OCI-LY3 (cell line): ENCODE measurements at regions not wholly inside any gene's neighbourhood (a gene's known extent, or its start where the extent isn't known, plus 50 kb on each side); places are given as distances from the start of the nearest gene placed in this dataset.

Experiments
- H2AFZ ChIP-seq: fragments of 200-600, 300-600 bp; shearing (Covaris generic); 2 replicates; pipeline ENCODE4 v1.6.0; 2014; ENCODE audit warnings: antibody characterized with exemption, low read depth, low read length
- H3K27ac ChIP-seq: fragments of 200-600, 300-600 bp; sonication (generic); 2 replicates; pipeline ENCODE4 v1.5.1; 2014; ENCODE audit warnings: mild to moderate bottlenecking, low read length, moderate library complexity, mixed read lengths
- H3K27me3 ChIP-seq: fragments of 200-600, 300-600 bp; sonication (generic); 2 replicates; pipeline ENCODE4 v1.6.1; 2014; ENCODE audit warnings: low read depth, low read length, mixed read lengths
- H3K36me3 ChIP-seq: fragments of 200-600, 300-600 bp; sonication (generic); replicated peaks from 2 replicates; pipeline ENCODE3; 2014; ENCODE audit warnings: low read depth, low read length, mixed read lengths
- H3K4me1 ChIP-seq: fragments of 300-600, 200-600 bp; sonication (generic); 2 replicates; pipeline ENCODE4 v1.6.1; 2014; ENCODE audit warnings: low read length, mixed read lengths
- H3K4me2 ChIP-seq: fragments of 200-600, 300-600 bp; sonication (generic); 2 replicates; pipeline ENCODE4 v1.6.1; 2014; ENCODE audit warnings: low read length, mixed read lengths
- H3K4me3 ChIP-seq: fragments of 300-600, 200-600 bp; sonication (generic); 2 replicates; pipeline ENCODE4 v1.5.1; 2014; ENCODE audit warnings: antibody characterized with exemption, mild to moderate bottlenecking, low read length, moderate library complexity
- H3K79me2 ChIP-seq: fragments of 300-600, 200-600 bp; shearing (Covaris generic); 2 replicates; pipeline ENCODE4 v1.6.1; 2014; ENCODE audit warnings: mild to moderate bottlenecking, low read length, mixed read lengths
- H3K9ac ChIP-seq: fragments of 300-600, 200-600 bp; shearing (Covaris generic); 2 replicates; pipeline ENCODE4 v1.6.0; 2014; ENCODE audit warnings: mild to moderate bottlenecking, low read length, moderate library complexity
- H3K9me3 ChIP-seq: fragments of 200-600, 300-600 bp; shearing (Covaris generic); 2 replicates; pipeline ENCODE4 v1.6.1; 2014; ENCODE audit warnings: low read length, mixed read lengths; ENCODE audit not compliant: insufficient read depth
- H4K20me1 ChIP-seq: fragments of 200-600, 300-600 bp; sonication (generic); 2 replicates; pipeline ENCODE4 v1.6.1; 2016; ENCODE audit warnings: low read length, mixed read lengths; ENCODE audit not compliant: insufficient read depth
- EZH2phosphoT487 ChIP-seq: fragments of 200-600 bp; shearing (Covaris generic); IDR thresholded peaks from 2 replicates; pipeline ENCODE4 v1.6.1; 2018; ENCODE audit warnings: antibody characterized with exemption, mixed run types, low read depth
- TF ChIP-seq, protein P1 (sequence below): fragments of 200-600, 300-600 bp; sonication (generic); IDR thresholded peaks from 2 replicates; pipeline ENCODE4 v1.5.1; 2014; ENCODE audit warnings: antibody characterized with exemption, low read length, low read depth

DNA sequence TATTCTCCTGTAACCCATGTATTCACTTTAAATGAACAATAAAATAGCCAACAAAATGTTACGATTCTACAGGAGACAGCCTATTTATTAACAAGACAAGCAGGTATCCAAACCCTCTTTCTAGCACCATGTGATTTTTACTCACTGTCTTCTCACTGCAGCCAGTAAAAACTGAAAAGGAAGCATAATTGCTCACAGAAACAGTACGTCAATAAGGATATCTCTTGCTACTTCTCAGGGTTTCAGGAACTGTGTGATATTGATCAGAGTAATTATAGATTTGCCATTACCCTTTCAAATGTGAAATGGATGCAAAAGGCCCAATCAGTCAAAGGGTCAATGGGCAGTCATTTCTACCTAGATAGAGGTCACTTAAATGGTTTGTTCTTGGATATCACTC is 1473.8 kb upstream of the DDX18 start:
- Histone ChIP-seq H2AFZ (no peak overlapping the region), H3K27me3 (no peaks in the 10 kb centered on the region), H3K4me3 (no peak overlapping the region), H3K27ac (no peak overlapping the region), H3K36me3 (no peaks in the 10 kb centered on the region), H4K20me1 (no peaks in the 10 kb centered on the region), H3K9ac (no peak overlapping the region), H3K79me2 (no peaks in the 10 kb centered on the region), H3K4me2 (no peak overlapping the region), H3K9me3 (no peaks in the 10 kb centered on the region), H3K4me1 (no peaks in the 10 kb centered on the region)
- TF ChIP-seq, protein P1, sequence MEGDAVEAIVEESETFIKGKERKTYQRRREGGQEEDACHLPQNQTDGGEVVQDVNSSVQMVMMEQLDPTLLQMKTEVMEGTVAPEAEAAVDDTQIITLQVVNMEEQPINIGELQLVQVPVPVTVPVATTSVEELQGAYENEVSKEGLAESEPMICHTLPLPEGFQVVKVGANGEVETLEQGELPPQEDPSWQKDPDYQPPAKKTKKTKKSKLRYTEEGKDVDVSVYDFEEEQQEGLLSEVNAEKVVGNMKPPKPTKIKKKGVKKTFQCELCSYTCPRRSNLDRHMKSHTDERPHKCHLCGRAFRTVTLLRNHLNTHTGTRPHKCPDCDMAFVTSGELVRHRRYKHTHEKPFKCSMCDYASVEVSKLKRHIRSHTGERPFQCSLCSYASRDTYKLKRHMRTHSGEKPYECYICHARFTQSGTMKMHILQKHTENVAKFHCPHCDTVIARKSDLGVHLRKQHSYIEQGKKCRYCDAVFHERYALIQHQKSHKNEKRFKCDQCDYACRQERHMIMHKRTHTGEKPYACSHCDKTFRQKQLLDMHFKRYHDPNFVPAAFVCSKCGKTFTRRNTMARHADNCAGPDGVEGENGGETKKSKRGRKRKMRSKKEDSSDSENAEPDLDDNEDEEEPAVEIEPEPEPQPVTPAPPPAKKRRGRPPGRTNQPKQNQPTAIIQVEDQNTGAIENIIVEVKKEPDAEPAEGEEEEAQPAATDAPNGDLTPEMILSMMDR = no peak
- no peak for TF ChIP-seq EZH2phosphoT487

DNA sequence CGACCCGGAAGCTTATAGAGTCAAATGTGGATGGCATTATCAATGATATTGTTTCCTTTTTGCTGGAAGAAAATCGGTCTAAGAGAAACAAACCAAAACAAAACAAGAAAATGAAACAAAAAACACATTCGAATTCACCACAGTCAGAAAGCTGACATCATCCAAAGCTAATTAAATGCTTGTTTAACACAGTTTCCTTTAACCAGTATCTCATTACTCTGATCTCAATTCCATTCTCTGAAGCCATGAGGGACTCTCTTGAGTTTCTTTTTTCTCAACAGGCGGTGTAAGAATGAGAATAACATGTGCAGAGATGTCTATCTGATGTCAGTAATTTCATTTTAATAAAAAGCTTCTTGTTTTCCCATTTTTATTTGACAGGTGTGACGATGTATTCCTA is 1448.3 kb upstream of the DDX18 start:
- Histone ChIP-seq H3K4me1 (no peaks in the 10 kb centered on the region; the same call in 1 of the 2 replicates), H2AFZ (0 out of 2 replicates have a peak overlapping the region, but pooled peaks have one; percentile 7), H4K20me1 (no peaks in the 10 kb centered on the region), H3K27ac (no peak overlapping the region), H3K9ac (no peak overlapping the region), H3K79me2 (no peaks in the 10 kb centered on the region), H3K4me3 (no peak overlapping the region), H3K36me3 (no peaks in the 10 kb centered on the region), H3K4me2 (no peak overlapping the region), H3K9me3 (no peaks in the 10 kb centered on the region), H3K27me3 (no peaks in the 10 kb centered on the region)
- no peak for TF ChIP-seq EZH2phosphoT487
- TF ChIP-seq, protein P1 = no peak

DNA sequence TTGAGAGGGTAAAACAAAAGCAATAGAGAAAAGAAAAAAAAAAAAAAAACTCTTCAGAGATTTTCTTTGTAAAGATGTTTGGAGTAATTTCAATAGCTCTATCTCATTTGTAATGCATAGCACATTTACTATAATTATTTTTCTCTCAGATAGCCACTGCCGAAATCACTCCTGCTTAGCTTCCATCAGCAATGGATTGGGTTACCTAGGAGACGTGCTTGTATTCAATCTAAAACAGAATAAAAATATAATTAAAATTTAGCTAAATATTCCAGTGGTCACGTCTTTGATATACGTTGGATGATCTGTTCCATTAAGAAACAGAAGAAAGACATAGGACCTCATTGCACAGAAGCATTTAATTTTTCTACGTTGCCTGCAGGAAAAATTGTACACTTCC is 1435.7 kb upstream of the DDX18 start:
- TF ChIP-seq EZH2phosphoT487 = no peak
- TF ChIP-seq, protein P1 = no peak
- H3K79me2 ChIP-seq = no peaks in the 10 kb centered on the region
- H3K36me3 ChIP-seq = no peaks in the 10 kb centered on the region
- peaks cover 6% of the 10 kb centered on the region; the same call in 1 of the 2 replicates for H3K4me1 ChIP-seq
- no peak overlapping the region for H3K4me2 ChIP-seq
- no peak overlapping the region for H3K27ac ChIP-seq
- no peaks in the 10 kb centered on the region for H3K27me3 ChIP-seq
- H3K4me3 ChIP-seq = no peak overlapping the region
- H4K20me1 ChIP-seq = no peaks in the 10 kb centered on the region
- no peak overlapping the region for H2AFZ ChIP-seq
- no peaks in the 10 kb centered on the region for H3K9me3 ChIP-seq
- H3K9ac ChIP-seq = no peak overlapping the region

DNA sequence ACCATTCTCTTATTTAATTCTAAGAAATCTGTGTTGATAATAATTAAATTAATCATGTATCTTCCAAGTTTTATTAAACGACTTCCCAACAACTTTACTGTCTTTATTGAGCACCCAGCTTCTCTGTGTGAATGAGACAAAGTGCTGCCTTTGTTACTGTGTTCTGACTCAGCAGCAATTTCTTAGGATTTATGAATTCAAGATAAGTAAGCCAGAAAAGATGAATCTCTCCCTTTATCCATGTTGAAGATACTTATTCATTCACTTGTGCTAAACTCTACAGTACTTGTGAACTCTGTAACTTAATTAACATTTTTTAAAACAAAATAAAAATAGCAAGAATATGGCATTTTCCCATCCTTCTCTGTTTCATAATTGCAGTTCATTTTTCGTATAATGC is 1403.3 kb upstream of the DDX18 start:
- Histone ChIP-seq H3K9ac (no peak overlapping the region), H3K36me3 (no peaks in the 10 kb centered on the region), H3K9me3 (no peaks in the 10 kb centered on the region), H3K4me2 (no peak overlapping the region), H3K4me3 (no peak overlapping the region), H3K27ac (no peak overlapping the region), H3K4me1 (no peaks in the 10 kb centered on the region), H3K27me3 (no peaks in the 10 kb centered on the region), H4K20me1 (no peaks in the 10 kb centered on the region), H3K79me2 (no peaks in the 10 kb centered on the region), H2AFZ (no peak overlapping the region)
- TF ChIP-seq, protein P1 = no peak
- TF ChIP-seq EZH2phosphoT487 = no peak
